Neuronal stem cell (in vitro differentiated cells): ENCODE measurements at regions not wholly inside any gene's neighbourhood (a gene's known extent, or its start where the extent isn't known, plus 50 kb on each side); places are given as distances from the start of the nearest gene placed in this dataset.

ENCODE experiments used
- DNase-seq: peaks from one replicate; pipeline ENCODE4 v3.0.0-alpha.2; 2013; ENCODE audit warnings: low spot score
- H2AFZ ChIP-seq: one replicate; pipeline ENCODE4 v1.6.1; 2013; ENCODE audit warnings: mild to moderate bottlenecking, low read length, inconsistent platforms
- H2AK5ac ChIP-seq: 2 replicates; pipeline ENCODE4 v1.6.1; 2013; ENCODE audit warnings: low read depth, mild to moderate bottlenecking, inconsistent platforms, low read length, moderate library complexity, mixed read lengths
- H2BK120ac ChIP-seq: 2 replicates; pipeline ENCODE4 v1.6.1; 2013; ENCODE audit warnings: low read depth, mild to moderate bottlenecking, inconsistent platforms, low read length, moderate library complexity, mixed read lengths
- H2BK12ac ChIP-seq: one replicate; pipeline ENCODE4 v1.6.1; 2013; ENCODE audit warnings: low read length, inconsistent platforms
- H2BK15ac ChIP-seq: 2 replicates; pipeline ENCODE4 v1.6.1; 2013; ENCODE audit warnings: mild to moderate bottlenecking, low read length, inconsistent platforms, mixed read lengths
- H2BK5ac ChIP-seq: one replicate; pipeline ENCODE4 v1.6.1; 2013; ENCODE audit warnings: inconsistent platforms, mild to moderate bottlenecking, low read length, moderate library complexity
- H3K14ac ChIP-seq: one replicate; pipeline ENCODE4 v1.6.1; 2013; ENCODE audit warnings: low read length, inconsistent platforms
- H3K18ac ChIP-seq: 2 replicates; pipeline ENCODE4 v1.6.1; 2013; ENCODE audit warnings: low read length, inconsistent platforms
- H3K23ac ChIP-seq: 2 replicates; pipeline ENCODE4 v1.6.1; 2013; ENCODE audit warnings: low read depth, mild to moderate bottlenecking, mixed read lengths, low read length, inconsistent platforms; ENCODE audit not compliant: poor library complexity
- H3K27ac ChIP-seq: replicated peaks from 3 replicates; pipeline ENCODE4 v1.5.1; 2013; ENCODE audit warnings: low read length, inconsistent platforms
- H3K27me3 ChIP-seq, 3 experiments: 2 replicates each; pipeline ENCODE4 v1.6.1; 2013; ENCODE audit warnings: low read length in 3 of 3, mild to moderate bottlenecking in 2 of 3, inconsistent platforms in 1 of 3, low read depth in 1 of 3, mixed read lengths in 1 of 3, moderate library complexity in 1 of 3; ENCODE audit not compliant: control insufficient read depth in 3 of 3, insufficient read depth in 3 of 3
- H3K36me3 ChIP-seq, 2 donors: replicated peaks in 1 of 2; 2 replicates each; pipeline ENCODE4 v1.6.1; 2013; ENCODE audit warnings: low read length in 2 of 2; ENCODE audit not compliant: control insufficient read depth in 2 of 2, insufficient read depth in 2 of 2
- H3K4ac ChIP-seq: 2 replicates; pipeline ENCODE4 v1.6.1; 2013; ENCODE audit warnings: inconsistent platforms, mild to moderate bottlenecking, low read length, moderate library complexity
- H3K4me1 ChIP-seq, 2 donors: 1 replicate in 1 of 2; 2 replicates in 1 of 2; pipeline ENCODE4 v1.6.1; 2013; ENCODE audit warnings: low read length in 2 of 2, low read depth in 1 of 2; ENCODE audit not compliant: control insufficient read depth in 2 of 2, insufficient read depth in 1 of 2
- H3K4me2 ChIP-seq: one replicate; pipeline ENCODE4 v1.6.1; 2013; ENCODE audit warnings: mild to moderate bottlenecking, low read length, inconsistent platforms; ENCODE audit not compliant: insufficient read depth, poor library complexity, severe bottlenecking
- H3K4me3 ChIP-seq, 2 donors: 2 replicates each; pipeline ENCODE4 v1.5.1; 2013; ENCODE audit warnings: low read length in 2 of 2, mild to moderate bottlenecking in 2 of 2, inconsistent platforms in 1 of 2, moderate library complexity in 1 of 2
- H3K79me1 ChIP-seq: one replicate; pipeline ENCODE4 v1.6.1; 2013; ENCODE audit warnings: low read depth, mild to moderate bottlenecking, inconsistent platforms, low read length, moderate library complexity
- H3K9ac ChIP-seq: one replicate; pipeline ENCODE4 v1.6.1; 2013; ENCODE audit warnings: mild to moderate bottlenecking, low read depth, low read length, inconsistent platforms; ENCODE audit not compliant: poor library complexity
- H3K9me3 ChIP-seq, 2 donors: replicated peaks in 1 of 2; 2 replicates each; pipeline versions ENCODE3 to v1.6.1; 2013; ENCODE audit warnings: low read length in 2 of 2, mild to moderate bottlenecking in 2 of 2, inconsistent platforms in 1 of 2, low read depth in 1 of 2, mixed read lengths in 1 of 2, moderate library complexity in 1 of 2; ENCODE audit not compliant: control insufficient read depth in 2 of 2, insufficient read depth in 1 of 2
- H4K8ac ChIP-seq: one replicate; pipeline ENCODE4 v1.6.1; 2013; ENCODE audit warnings: low read depth, mild to moderate bottlenecking, inconsistent platforms, low read length, moderate library complexity
- H4K91ac ChIP-seq: one replicate; pipeline ENCODE4 v1.6.1; 2013; ENCODE audit warnings: low read length, low read depth, mild to moderate bottlenecking, inconsistent platforms; ENCODE audit not compliant: poor library complexity
- WGBS, 2 donors: extraction: QIAGEN DNeasy Blood & Tissue Kit; methylation state at CpG; one replicate each; pipeline ENCODE4 v1.1.7; 2013; ENCODE audit warnings: missing lambda C conversion rate in 2 of 2, mixed read lengths in 1 of 2; ENCODE audit not compliant: insufficient read length in 2 of 2, insufficient replicate concordance in 1 of 2; ENCODE audit errors: extremely low coverage in 2 of 2; 5-methylcytosine and 5-hydroxymethylcytosine counted together

- no peaks in the 10 kb centered on the region for H3K36me3 ChIP-seq
- H2AFZ ChIP-seq, result no peak overlapping the region
- whole genome bisulfite sequencing, 2 donors, result no CpG with 5 or more reads among the region's 4 CpGs
- H3K4me2 ChIP-seq, result no peak overlapping the region
- H3K4me1 ChIP-seq, result peaks cover 0 to 5% of the 10 kb centered on the region in 2 donors
- no peak overlapping the region for H2AK5ac ChIP-seq
- H3K18ac ChIP-seq, result no peak overlapping the region
- no peak overlapping the region for H3K23ac ChIP-seq
- H3K4ac ChIP-seq, result no peak overlapping the region
- H3K9ac ChIP-seq, result no peak overlapping the region
- no peak overlapping the region for H3K27ac ChIP-seq
- no peaks in the 10 kb centered on the region for H3K79me1 ChIP-seq
- no peak overlapping the region for H2BK15ac ChIP-seq
- no peak overlapping the region for H4K91ac ChIP-seq
- H3K4me3 ChIP-seq, result no peak overlapping the region
- no peak overlapping the region for H3K14ac ChIP-seq
- DNase-seq, result no peak
- no peak overlapping the region for H2BK120ac ChIP-seq
- no peaks in the 10 kb centered on the region for H3K9me3 ChIP-seq
- no peak overlapping the region for H4K8ac ChIP-seq
- H2BK5ac ChIP-seq, result no peak overlapping the region
- no peaks in the 10 kb centered on the region for H3K27me3 ChIP-seq
- no peak overlapping the region for H2BK12ac ChIP-seq
Measured at GRCh38 chr12:46493834-46494181, 121.2 kb upstream of the SLC38A2 start.

DNA sequence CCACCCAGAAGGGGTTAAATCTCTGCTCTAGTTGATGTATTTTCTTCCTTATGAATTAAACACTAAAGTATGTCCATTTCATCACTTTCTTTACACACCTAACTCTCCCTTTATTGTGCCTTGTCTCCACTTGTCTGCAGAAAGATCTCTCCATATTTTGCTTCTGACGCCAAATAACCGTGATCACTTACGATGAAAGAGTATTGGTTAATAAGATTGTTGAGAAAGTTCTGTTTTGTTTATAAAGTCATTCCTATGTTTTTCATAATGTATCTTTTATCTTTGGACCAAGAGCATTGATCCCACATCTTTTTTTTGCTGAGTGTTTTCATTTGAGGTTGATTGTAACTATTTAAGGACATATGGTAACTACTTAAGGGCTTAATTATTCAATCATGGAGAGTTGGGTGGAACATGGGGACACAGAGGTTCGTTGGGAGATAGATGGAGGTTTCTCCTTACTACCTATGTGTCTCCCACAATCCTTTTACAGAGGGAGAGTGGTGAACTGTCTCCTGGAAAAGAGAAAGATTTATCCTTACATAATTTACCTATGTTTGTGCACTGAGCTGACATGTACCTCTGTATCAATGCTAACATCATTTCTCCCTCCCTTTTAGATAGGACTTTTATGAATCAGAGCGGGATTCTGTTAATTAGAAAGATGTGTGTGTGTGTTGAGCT is 120.7 kb upstream of the SLC38A2 start:
- no peak overlapping the region for H2BK5ac ChIP-seq
- H3K18ac ChIP-seq, result no peak overlapping the region
- H3K4me2 ChIP-seq, result no peak overlapping the region
- no peaks in the 10 kb centered on the region for H3K36me3 ChIP-seq
- H4K8ac ChIP-seq, result no peak overlapping the region
- H3K4ac ChIP-seq, result no peak overlapping the region
- no peak overlapping the region for H3K9ac ChIP-seq
- no peak for DNase-seq
- H4K91ac ChIP-seq, result no peak overlapping the region
- no peaks in the 10 kb centered on the region for H3K79me1 ChIP-seq
- H3K27me3 ChIP-seq, result no peaks in the 10 kb centered on the region
- H3K9me3 ChIP-seq, result no peaks in the 10 kb centered on the region
- H2BK12ac ChIP-seq, result no peak overlapping the region
- H2AFZ ChIP-seq, result no peak overlapping the region
- H2BK15ac ChIP-seq, result no peak overlapping the region
- no CpG with 5 or more reads among the region's 5 CpGs for WGBS, 2 donors
- peaks cover 0 to 5% of the 10 kb centered on the region in 2 donors for H3K4me1 ChIP-seq
- no peak overlapping the region for H2BK120ac ChIP-seq
- no peak overlapping the region for H2AK5ac ChIP-seq
- H3K14ac ChIP-seq, result no peak overlapping the region
- H3K27ac ChIP-seq, result no peak overlapping the region
- no peak overlapping the region for H3K4me3 ChIP-seq
- no peak overlapping the region for H3K23ac ChIP-seq

GRCh38 chr12:46492471-46493085 is 120.0 kb upstream of the SLC38A2 start:
- no peak for DNase-seq

DNA sequence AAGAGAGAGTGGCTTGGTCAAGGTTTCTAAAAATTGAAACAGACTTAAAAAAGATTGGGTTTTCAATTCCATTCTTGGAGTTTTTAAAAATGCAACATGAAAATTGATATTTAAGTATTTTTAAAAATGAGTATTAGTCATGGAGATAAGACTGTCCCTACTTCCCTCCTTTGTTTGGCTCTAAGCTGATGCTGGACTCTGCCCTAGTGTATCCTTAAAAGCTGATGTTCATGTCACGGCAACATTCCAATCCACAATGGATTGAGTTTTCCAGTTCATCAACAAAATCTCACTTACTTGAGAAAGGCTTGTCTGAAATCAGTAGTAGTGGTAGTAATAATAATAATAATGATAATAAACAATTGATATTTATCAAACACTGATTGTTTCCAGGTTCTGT is 119.0 kb upstream of the SLC38A2 start:
- Histone ChIP-seq H3K23ac (no peak overlapping the region), H2AFZ (no peak overlapping the region), H3K4me1 (peaks cover 0 to 5% of the 10 kb centered on the region in 2 donors), H4K8ac (no peak overlapping the region), H2AK5ac (no peak overlapping the region), H3K27me3 (no peaks in the 10 kb centered on the region), H3K18ac (no peak overlapping the region), H3K4me2 (no peak overlapping the region), H2BK120ac (no peak overlapping the region), H2BK12ac (no peak overlapping the region), H3K79me1 (no peaks in the 10 kb centered on the region), H3K9me3 (no peaks in the 10 kb centered on the region), H3K9ac (no peak overlapping the region), H2BK5ac (no peak overlapping the region), H4K91ac (no peak overlapping the region), H3K4me3 (no peak overlapping the region), H3K36me3 (no peaks in the 10 kb centered on the region), H3K4ac (no peak overlapping the region), H2BK15ac (no peak overlapping the region), H3K14ac (no peak overlapping the region), H3K27ac (no peak overlapping the region)
- WGBS, 2 donors, result no CpG with 5 or more reads among the region's 1 CpG
- DNase-seq, result no peak

More at GRCh38 chr12:46492471-46493085, 120.0 kb upstream of the SLC38A2 start:
- Histone ChIP-seq H3K36me3 (no peaks in the 10 kb centered on the region), H2BK15ac (no peak overlapping the region), H3K9me3 (no peaks in the 10 kb centered on the region), H3K4me3 (no peak overlapping the region), H3K4ac (no peak overlapping the region), H3K18ac (no peak overlapping the region), H2BK5ac (no peak overlapping the region), H3K23ac (no peak overlapping the region), H3K4me1 (peaks cover 0 to 5% of the 10 kb centered on the region in 2 donors), H3K4me2 (no peak overlapping the region), H4K8ac (no peak overlapping the region), H4K91ac (no peak overlapping the region), H3K27me3 (no peaks in the 10 kb centered on the region), H2AFZ (no peak overlapping the region), H3K14ac (no peak overlapping the region), H2BK12ac (no peak overlapping the region), H3K9ac (no peak overlapping the region), H3K27ac (no peak overlapping the region), H2AK5ac (no peak overlapping the region), H3K79me1 (no peaks in the 10 kb centered on the region), H2BK120ac (no peak overlapping the region)
- WGBS, 2 donors, result no CpG with 5 or more reads among the region's 6 CpGs
